ENCODE measurements at regions not wholly inside any gene's neighbourhood (a gene's known extent, or its start where the extent isn't known, plus 50 kb on each side); places are given as distances from the start of the nearest gene placed in this dataset.

DNA sequence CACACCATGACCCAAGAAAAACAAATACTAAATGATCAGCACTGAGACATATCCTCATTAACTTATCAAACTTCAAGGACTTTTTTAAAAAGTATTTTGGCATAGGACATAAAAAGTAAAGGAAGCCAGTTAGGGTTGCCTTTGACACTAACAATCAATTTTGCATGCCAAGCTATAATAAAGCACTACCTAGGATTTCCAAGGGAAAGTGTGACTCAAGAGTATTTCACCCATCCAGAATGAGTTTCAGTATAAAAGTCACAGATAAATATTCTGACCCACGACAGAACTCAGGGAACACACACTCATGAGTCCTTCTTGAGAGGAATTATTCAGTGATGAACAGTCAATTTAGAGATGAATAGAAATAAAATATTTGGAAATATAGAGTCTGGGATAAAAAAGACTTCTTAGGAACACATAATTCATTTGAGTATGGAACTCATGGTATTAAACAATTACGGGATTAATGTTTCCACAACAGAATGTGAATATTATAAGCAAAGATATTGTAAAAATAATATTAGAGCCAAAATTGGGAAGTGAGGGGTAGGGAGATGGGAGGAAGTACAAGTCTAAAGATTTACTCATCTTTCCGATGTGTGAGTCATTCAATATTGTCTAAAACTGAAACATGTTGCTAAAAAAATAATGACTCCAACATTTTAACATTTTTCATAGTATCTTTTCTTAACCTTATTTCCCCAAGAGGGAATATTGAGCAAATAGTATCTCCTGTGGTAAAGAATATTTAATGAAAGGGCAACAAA, 143.5 kb upstream of the LNX1 start:
- DNase-seq (ENCODE audit: low spot score) (no peak), ATAC-seq (ENCODE audit: low FRiP score) (peak; percentile 91)
- TF ChIP-seq, protein P1, sequence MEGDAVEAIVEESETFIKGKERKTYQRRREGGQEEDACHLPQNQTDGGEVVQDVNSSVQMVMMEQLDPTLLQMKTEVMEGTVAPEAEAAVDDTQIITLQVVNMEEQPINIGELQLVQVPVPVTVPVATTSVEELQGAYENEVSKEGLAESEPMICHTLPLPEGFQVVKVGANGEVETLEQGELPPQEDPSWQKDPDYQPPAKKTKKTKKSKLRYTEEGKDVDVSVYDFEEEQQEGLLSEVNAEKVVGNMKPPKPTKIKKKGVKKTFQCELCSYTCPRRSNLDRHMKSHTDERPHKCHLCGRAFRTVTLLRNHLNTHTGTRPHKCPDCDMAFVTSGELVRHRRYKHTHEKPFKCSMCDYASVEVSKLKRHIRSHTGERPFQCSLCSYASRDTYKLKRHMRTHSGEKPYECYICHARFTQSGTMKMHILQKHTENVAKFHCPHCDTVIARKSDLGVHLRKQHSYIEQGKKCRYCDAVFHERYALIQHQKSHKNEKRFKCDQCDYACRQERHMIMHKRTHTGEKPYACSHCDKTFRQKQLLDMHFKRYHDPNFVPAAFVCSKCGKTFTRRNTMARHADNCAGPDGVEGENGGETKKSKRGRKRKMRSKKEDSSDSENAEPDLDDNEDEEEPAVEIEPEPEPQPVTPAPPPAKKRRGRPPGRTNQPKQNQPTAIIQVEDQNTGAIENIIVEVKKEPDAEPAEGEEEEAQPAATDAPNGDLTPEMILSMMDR (IDR thresholded peaks at IDR 0.05): no peak

DNA sequence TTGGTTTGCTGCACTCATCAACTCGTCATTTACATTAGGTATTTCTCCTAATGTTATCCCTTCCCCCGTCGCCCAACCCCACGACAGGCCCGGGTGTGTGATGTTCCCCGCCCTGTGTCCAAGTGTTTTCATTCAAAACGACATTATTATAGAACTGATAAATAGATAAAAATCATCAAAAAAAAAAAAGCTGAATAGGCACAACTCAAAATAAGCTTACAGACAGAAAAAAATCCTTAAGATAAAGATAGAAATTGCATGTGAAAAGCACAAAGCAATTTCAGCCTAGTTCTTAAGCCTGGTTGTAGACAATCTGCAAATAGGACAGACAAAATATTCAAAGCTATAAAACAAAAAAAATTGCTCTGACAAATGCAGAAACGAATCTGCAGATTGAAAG, 142.9 kb upstream of the LNX1 start:
- ATAC-seq (ENCODE audit: low FRiP score) (no peak), DNase-seq (ENCODE audit: low spot score) (no peak)
- TF ChIP-seq, protein P1 (IDR thresholded peaks at IDR 0.05): no peak

DNA sequence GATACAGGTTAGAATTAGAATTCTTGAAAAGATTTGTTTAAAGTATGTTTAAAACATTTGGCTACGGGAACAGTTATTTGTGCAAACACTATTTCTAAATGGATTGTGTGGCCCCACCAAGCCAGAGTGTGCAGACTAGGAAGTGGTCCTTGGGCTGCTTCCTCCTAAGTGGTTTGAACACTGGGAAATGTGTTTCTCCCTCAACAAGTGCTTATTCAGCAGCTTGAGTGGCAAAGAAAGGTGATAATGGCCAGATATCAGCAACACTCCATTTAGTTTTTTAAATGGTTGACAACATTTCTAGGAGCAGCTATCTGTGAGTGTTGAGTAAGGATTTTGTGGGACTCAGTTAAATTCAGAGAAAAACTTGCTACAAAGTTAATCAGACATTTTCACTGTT, 141.4 kb upstream of the LNX1 start:
- TF ChIP-seq, protein P1 (IDR thresholded peaks at IDR 0.05): no peak
- ATAC-seq (ENCODE audit: low FRiP score): no peak
- no peak for DNase-seq (ENCODE audit: low spot score)

DNA sequence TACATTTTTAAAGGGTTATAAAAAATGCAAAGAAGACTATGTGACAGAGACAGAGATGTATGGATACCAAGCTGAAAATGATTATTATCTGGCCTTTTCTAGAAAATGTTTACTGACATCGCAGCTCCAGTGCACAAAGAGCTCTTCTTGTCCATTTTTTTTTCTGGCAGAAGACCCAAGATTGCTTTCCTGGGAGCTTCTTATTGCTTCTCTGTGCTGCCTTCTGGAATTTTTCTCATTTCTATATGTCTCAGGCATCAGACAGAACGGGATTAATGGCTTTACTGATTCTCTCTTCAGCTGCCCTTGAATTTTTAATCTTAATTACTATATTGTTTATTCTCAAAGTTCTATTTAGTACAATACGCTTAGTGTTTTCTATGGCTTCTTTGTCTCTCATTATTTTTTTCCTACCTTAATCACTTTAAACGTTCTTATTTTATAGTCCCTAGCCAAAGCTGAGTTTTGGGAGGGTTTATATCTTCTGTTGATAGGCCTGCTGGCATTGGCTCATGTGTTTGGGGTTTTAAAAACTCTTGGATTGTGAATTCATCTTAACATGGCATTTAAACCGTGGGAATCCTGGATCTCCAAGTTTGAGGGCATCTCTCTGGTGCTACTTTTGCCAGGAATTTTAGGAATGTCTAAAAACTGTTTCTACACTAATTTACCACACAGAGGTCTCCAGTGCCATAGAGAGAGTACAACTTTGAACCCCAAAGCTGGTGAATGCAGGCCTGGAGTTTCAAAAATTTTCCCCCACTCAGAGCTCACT, 138.9 kb upstream of the LNX1 start:
- DNase-seq (ENCODE audit: low spot score) (no peak), ATAC-seq (ENCODE audit: low FRiP score) (no peak)
- TF ChIP-seq, protein P1 (IDR thresholded peaks at IDR 0.05): no peak

DNA sequence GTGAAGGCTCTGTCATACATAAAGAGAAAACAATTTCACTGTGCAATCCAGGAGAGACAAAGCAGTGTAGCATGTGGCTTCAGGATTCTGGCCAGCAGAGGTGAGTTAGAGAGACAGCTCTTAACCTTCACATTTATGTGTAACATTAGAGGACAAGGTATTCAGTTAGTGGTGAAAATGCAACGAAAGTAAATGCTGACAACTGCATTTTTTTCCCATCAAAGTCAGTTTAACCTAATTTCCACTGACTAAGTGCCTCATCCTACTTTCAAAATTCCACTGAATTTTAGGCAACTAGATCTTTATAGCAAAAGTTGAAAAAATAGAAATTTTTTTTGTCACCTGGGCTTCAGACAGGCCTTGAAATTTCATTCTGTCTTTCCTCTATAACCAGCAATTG, 130.8 kb upstream of the LNX1 start:
- TF ChIP-seq, protein P1 (IDR thresholded peaks at IDR 0.05): no peak
- ATAC-seq (ENCODE audit: low FRiP score): no peak

DNA sequence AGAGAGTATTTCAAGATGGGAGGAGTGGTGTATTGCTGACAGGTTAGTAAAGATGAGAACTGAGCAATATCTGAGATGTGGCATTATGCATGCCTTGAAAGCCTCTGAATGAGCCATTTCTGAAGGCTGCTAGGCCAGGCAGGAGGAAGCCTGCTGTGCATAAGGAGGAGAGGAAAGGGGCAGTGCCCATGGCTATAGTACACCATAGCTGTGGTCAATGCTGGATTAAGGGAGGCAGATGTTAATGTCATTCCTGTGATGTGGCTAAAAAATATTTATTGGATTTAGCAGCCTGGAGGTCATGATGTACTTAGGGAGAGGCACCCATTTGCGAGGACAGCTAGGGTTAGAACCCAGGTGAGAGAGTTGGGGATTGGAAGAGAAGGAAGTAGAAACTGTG, 130.0 kb upstream of the LNX1 start:
- TF ChIP-seq, protein P1 (IDR thresholded peaks at IDR 0.05): no peak
- ATAC-seq (ENCODE audit: low FRiP score) (no peak), DNase-seq (ENCODE audit: low spot score) (no peak)

More for the DNA sequence above, 130.8 kb upstream of the LNX1 start:
- DNase-seq (ENCODE audit: low spot score): no peak

Data from omental fat pad (tissue), 3 donors.